Upper lobe of left lung (tissue), 4 donors: ENCODE measurements at regions not wholly inside any gene's neighbourhood (a gene's known extent, or its start where the extent isn't known, plus 50 kb on each side); places are given as distances from the start of the nearest gene placed in this dataset.

Experiments used
- EP300 ChIP-seq, 4 donors: sonication (generic); formaldehyde crosslinking; IDR thresholded peaks; one replicate each; pipeline ENCODE4 v1.5.1; 2017; ENCODE audit warnings: antibody characterized with exemption in 4 of 4, control low read depth in 2 of 4
- POLR2A ChIP-seq, 4 donors: fragments of 450-650 bp; IDR thresholded peaks; one replicate each; pipeline ENCODE4 v1.5.1; 2016 to 2017; ENCODE audit warnings: antibody characterized with exemption in 4 of 4, mild to moderate bottlenecking in 2 of 4
- TF ChIP-seq, protein P1 (sequence below), 6 experiments: fragments of 450-650 bp in 4 of 6; fragments of 200-600 bp in 2 of 6; sonication (generic) in 2 of 6; IDR thresholded peaks; one replicate each; pipeline ENCODE4 v1.5.1; 2016 to 2019; ENCODE audit warnings: antibody characterized with exemption in 6 of 6

DNA sequence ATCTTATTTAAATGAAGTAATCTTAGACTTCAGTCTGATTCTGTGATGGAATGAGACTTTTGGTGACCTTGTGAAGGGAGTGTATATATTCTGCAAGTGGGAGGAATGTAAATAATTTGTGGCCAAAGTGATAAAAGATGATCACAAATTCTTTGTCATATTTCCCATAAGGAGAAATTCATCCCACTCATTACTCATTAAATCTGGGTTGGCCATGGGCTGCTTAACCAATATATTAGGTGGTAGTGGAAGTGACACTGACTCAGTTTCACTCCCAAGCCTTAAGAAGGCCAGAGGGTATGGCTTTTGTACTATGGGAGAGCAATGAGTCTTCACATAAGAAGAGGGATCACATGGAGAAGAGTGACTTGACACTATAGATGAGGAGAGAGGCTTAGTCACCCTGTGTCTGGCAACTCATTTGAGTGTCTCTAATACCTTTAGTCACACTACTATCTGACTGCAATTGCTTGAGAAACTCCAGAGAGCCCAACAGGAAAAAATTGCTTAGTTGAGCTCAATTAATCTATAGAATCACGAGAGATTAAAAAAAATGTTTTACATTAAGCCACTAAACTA is 408.2 kb upstream of the PITX2 start:
- TF ChIP-seq, protein P1, sequence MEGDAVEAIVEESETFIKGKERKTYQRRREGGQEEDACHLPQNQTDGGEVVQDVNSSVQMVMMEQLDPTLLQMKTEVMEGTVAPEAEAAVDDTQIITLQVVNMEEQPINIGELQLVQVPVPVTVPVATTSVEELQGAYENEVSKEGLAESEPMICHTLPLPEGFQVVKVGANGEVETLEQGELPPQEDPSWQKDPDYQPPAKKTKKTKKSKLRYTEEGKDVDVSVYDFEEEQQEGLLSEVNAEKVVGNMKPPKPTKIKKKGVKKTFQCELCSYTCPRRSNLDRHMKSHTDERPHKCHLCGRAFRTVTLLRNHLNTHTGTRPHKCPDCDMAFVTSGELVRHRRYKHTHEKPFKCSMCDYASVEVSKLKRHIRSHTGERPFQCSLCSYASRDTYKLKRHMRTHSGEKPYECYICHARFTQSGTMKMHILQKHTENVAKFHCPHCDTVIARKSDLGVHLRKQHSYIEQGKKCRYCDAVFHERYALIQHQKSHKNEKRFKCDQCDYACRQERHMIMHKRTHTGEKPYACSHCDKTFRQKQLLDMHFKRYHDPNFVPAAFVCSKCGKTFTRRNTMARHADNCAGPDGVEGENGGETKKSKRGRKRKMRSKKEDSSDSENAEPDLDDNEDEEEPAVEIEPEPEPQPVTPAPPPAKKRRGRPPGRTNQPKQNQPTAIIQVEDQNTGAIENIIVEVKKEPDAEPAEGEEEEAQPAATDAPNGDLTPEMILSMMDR (IDR thresholded peaks at IDR 0.05): no peak
- no peak for TF ChIP-seq POLR2A (IDR thresholded peaks at IDR 0.05)
- no peak for TF ChIP-seq EP300 (IDR thresholded peaks at IDR 0.05)
